ENCODE measurements at regions not wholly inside any gene's neighbourhood (a gene's known extent, or its start where the extent isn't known, plus 50 kb on each side); places are given as distances from the start of the nearest gene placed in this dataset.

DNA sequence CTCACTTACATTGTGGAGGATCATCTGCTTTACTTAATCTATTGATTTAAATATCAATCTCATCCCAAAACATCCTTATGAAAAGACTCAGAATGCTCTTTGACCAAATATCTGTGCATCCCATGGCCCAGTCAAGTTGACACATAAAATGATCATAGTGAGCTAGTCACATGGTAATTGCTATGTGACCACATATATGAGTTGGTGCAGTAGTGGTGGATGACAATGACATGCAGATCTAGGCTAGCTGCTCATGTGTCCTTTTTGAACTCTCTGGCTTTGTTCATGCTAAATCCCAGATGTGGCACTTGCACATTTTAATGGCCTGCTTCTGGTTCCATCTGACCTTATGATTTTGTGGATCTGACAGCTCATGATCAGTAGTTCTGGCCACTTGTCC, 156.2 kb downstream of the NFKBIZ start:
- TF ChIP-seq, protein P1, sequence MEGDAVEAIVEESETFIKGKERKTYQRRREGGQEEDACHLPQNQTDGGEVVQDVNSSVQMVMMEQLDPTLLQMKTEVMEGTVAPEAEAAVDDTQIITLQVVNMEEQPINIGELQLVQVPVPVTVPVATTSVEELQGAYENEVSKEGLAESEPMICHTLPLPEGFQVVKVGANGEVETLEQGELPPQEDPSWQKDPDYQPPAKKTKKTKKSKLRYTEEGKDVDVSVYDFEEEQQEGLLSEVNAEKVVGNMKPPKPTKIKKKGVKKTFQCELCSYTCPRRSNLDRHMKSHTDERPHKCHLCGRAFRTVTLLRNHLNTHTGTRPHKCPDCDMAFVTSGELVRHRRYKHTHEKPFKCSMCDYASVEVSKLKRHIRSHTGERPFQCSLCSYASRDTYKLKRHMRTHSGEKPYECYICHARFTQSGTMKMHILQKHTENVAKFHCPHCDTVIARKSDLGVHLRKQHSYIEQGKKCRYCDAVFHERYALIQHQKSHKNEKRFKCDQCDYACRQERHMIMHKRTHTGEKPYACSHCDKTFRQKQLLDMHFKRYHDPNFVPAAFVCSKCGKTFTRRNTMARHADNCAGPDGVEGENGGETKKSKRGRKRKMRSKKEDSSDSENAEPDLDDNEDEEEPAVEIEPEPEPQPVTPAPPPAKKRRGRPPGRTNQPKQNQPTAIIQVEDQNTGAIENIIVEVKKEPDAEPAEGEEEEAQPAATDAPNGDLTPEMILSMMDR (conservative IDR thresholded peaks at IDR 0.05; ENCODE audit: low read depth, low read length), result no peak
- no peak for TF ChIP-seq EZH2 (IDR thresholded peaks at IDR 0.05; ENCODE audit: borderline replicate concordance, low read depth, low read length, poor library complexity, severe bottlenecking)

All from A673 (cell line).